HG02852 (cell line): ENCODE measurements at regions not wholly inside any gene's neighbourhood (a gene's known extent, or its start where the extent isn't known, plus 50 kb on each side); places are given as distances from the start of the nearest gene placed in this dataset.
"Not testable (repeated sequence)": the region's sequence is repeated elsewhere in the genome, so short reads cannot be mapped to it uniquely, and the experiment has no call there.

Experiments used
- ATAC-seq: cut with Tn5 transposase; IDR thresholded peaks from one replicate; pipeline ENCODE4 v1.9.1; 2021; ENCODE audit warnings: mild to moderate bottlenecking, moderate library complexity; ENCODE audit not compliant: unreplicated experiment

DNA sequence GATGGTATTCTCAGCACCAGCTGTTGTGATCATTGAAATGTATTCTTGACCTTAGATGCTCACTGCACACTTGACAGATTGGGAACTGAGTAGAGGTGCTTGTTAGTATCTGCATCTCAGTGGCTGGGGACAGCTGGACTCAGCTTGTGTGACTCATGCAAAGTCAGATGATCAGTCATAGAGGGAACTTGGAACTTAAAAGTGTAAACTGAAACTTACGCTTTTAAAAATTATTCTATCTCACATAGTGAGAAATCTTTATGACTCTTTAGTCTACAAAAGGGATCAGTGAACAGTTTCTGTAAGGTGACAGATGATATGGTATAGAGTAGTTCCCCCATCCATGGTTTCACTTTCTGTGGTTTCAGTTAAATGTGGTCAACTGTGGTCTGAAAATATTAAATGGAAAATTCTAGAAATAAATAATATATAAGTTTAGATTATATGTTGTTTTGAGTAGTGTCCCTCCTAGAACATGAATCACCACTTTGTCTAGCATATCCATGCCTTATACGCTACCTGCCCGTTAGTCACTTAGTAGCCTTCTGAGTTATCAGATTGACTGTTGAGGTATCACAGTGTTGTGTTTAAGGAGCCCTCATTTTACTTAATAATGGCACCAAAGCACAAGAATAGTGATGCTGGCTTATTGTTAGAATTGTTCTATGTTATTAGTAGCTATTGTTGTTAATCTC is 135.6 kb upstream of the ZNF658 start:
- ATAC-seq: peak; percentile 99

DNA sequence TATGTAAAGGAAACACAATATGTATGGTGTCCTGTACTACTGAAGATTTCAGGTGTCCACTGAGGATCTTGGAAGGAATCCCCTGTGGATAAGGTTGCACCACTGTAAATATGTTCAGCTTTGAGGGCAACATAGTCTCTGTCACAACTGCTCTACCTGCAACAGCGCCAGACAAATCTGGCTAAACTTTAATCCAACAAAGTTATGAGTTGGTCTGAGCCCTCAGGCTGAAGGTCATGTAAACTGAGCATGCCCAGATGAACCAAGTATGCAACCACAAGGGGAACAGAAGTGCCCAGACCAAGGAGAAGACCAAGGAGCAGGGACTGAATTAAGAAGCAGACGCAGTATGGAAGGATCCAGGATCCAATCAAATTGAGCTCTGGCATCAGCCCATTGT is 135.0 kb upstream of the ZNF658 start:
- not testable (repeated sequence) for ATAC-seq

DNA sequence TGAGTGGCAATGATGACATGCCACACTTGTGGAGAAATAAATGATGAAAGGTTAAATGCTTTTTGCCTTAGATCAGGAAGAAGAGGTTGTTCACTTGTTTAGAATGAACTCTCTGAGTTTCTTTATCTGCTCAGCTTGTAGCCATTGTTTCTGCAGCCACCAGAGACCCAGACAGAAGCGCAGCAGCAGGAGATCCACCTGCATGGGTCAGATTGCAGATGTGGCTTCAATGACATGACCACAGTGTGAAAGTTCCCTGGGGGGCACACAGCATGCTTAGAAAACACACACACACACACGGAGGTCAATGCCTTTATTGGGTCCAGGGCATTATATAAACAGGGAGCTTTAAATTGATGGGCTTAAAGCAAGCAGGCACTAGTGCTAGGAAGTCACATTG is 129.0 kb upstream of the ZNF658 start:
- ATAC-seq: not testable (repeated sequence)

DNA sequence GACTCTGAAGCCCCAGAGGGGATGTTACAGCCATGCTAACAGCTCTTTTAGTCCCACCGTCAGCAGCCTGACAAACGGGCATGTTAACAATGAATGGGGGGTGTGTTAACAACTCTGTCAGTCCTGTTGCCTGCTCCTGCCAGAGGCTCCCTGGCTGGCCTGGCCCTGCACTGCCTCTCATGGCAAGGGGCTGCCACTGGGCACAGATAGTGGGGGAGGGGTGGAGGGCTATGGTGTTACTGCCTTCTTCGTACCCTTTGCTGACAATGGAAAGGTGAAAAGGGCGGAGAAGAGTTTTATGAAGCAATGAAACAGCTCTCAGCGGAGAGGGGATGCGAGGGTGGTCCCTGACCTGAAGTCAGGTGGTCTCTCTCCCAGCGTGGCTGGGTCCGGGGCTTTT is 125.9 kb upstream of the ZNF658 start:
- not testable (repeated sequence) for ATAC-seq

DNA sequence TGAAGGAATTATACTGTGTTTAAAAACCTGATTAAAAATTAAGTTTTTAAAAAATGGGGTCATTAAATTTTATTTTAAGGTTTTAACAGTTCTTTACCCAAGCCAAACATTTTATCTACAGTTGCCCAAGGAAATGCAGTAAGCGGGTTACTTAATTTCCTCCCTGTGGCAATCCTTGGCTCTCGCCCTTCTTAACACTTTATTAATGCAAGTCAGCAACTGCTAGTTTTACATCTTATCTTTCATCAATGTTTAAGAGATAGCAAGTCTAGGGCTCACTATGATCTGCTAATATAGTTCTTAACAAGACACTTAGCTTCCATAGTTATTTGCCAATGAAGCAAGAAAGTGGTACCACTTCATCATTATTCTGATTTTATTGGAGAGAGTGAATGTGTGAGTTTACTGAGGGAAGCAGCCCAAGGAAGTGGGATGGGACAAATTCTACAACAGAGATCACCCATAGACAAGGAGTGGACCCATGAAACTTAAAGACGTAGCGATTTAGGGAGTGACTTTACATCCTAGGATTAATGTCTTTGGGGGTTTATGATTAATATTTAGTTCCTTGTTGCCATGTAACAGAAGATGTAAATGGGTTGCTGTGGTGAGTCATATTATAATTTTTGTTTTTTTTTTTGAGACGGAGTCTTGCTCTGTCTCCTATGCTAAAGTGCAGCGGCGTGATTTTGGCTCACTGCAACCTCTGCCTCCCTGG is 120.4 kb upstream of the ZNF658 start:
- not testable (repeated sequence) for ATAC-seq

DNA sequence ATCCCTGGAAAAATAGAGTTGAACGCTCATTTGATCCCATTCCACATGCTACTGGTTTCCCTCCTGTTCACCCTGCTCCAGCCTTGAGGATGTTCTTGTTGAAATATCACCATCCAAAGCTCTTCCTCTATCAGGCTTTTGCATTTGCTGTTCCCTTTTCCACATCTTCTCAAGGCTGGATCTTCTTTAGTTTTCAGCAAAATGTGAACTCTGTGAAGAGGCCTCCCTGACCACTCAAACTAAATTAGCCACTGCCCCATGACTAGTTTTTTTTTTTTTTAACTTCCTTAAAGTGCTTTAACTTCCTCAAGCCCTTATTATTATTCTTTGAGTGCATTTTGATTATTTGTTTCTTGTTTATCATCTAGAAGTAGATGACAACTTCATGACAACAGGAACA is 119.3 kb upstream of the ZNF658 start:
- not testable (repeated sequence) for ATAC-seq

DNA sequence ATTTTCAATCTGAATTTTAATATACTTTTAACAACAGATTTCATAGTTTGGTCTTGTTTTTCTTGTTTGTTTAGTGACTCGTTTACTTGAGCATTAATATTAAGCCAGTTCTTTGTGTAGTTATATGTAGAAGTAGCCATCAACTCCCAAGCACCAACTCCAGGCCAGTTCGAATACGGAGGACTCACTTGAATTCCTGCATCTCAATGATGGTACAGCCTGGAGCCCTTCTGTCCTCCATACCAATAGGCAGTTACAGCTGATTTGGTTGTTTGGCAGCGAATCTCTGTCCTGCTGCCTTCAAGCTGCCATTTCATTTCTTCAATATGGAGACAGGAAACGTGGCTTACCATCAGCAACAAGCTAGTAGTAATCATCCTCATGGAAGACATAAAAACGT is 118.5 kb upstream of the ZNF658 start:
- not testable (repeated sequence) for ATAC-seq

DNA sequence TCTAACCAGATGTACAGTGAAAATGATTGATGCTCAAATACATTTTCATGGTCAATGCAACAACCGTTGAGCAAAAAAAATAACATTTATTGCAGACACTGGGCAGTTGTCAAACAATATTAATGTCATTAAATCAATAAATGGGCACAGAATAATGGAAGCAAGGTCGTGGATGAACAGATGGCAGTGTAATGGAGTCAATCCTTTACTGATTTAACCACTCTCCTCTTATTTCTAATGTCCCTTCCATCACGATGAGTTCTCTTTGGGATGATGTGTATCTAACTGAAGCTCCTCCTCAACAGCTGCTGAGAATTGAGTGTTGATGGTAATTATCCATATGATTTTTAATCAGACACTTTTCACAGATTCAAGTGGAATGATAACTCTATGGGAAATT is 114.9 kb upstream of the ZNF658 start:
- ATAC-seq: not testable (repeated sequence)

DNA sequence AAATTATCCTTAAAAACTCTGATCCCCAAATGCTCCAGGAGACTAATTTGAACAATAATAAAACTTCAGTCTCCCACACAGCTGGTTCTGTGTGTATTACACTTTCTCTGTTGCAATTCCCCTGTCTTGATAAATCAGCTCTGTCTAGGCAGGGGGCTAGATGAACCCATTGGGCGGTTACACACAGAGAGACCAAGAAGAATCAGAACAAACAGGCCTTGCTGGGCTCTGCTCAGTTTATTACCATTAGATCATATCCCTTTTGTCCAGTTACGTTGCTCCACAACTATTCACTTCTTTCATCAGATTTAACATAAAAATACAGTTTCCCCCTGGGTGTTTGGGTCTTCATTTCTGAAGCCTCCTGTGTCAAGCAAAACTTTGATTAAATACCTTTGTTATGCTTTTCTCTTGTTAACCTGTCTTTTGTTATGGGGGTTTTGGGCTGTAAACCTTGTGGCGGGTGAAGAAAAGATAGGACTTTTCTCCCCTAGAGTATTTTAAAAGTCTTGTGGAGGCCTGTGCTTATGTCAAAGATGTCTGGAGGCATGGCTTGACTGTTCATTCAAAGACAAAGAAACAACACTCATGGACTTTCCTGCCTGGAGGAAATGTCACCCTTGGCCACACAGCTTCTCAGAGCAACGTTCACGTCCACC is 109.3 kb upstream of the ZNF658 start:
- ATAC-seq: not testable (repeated sequence)

DNA sequence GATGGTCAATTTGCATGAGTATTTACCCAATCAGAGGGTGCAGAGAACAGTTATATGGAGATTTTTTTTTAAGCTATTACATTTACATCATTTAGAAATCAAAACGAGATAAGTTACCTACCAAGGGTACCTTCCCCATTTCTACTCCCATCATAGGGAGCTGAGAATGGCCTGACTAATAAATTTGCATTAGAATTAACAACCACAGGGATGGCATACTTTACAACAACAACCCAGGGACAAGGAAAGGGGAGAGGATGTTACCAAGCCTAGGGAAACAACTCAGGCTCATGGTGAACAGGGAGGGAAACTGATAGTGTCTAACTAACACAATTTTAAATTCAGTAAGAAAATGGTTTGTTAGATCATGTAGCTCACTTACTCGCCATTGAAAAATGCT is 105.8 kb upstream of the ZNF658 start:
- ATAC-seq: not testable (repeated sequence)

DNA sequence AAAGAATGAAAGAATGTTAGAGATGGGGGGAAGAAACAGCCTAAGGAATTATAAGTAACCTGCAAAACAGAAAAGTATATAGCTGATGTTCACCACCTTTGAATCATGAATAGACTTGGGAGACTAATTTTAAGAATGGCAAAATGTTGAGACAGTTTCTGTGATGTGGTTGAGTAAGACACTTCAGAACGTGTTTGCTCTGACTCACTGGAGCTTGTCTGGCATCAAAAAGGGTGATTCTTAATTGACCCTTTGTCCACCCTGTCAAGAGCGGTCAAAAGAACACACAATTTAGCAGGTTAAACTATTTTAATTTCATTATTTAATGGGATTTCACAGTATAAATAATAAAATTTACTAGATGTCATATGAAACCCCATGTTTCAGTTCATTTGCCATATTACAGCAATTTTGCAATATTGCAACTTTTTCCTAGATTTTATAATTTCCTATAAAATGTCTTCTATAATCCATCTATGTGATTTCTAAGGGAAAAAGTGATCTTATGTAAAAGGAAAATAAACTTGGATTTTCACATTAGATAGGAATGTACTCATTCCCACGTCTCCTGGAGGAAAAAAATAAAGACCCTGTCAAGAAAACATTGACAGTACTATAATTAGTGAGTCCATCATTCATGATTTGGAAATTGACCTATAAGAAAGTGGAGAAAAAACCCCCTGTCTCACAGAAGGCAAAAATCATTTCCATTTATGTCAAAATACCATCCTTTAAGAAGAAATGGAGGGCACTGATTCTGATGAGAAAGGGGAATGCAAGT is 104.6 kb upstream of the ZNF658 start:
- not testable (repeated sequence) for ATAC-seq

DNA sequence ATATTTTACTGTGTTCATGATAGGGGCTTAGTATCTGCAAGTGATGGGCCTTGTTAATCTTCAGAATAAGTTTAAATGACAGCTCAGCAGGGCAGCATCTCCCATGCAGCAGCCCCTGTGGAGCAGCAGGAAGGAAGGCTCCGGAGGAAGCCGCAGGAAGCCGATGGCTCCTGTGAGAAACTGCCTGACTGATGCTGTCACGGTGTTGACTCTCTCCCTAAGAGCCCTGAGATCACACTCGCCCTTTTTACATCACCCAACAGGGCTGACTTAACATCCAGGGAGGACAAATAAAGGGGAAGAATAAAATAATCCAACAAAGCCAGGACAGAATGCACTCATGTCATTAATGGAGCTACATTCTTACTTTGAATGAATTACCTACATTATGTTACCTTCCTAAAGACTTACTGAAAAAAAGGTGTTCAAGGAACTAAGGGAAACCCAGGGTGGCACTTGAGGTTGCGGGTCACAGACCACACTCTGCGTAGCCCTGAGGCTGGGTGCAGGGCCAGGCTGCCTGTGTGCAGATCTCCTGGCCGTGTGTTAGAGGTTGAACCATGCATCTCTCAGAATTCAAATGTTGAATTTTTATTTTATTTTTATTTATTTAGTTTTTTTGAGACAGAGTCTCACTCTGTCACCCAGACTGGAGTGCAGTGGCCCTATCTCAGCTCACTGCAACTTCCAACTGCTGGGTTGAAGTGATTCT is 102.5 kb upstream of the ZNF658 start:
- not testable (repeated sequence) for ATAC-seq

DNA sequence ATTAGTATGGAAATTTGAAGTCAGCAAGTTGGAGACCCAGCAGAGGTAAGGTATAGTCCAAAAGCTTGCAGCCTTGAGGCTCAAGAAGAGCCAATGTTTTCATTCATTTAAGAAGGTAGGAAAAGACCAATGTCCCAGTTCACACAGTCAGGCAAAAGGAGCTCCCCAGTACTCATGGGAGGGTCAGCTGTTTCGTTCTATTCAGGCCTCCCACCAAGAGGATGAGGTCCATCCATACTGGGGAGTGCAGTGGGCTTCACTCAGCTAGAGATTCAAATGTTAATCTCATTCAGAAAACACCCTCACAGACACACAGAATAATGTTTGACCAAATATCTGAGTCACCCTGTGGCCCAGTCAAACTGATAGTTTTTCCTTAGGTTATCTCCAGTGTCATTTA is 96.9 kb upstream of the ZNF658 start:
- ATAC-seq: not testable (repeated sequence)

DNA sequence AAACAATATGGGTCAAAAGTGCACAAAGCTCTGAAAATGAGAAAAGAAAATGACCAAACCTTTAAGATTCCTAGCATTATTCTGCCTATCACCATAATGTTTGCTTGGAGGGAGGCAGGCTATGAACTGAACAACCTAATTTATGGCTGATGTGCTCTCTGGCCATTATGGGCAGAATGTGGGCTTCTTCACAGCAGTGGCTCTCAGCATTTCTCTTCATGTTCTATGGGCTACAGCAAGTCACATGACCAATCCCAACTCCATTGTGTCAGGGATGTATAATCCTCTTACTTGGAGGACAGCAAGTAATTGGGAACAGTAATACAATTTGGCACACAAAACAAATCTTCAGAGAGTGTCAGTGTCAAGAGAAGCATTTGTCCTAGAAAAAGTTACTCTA is 90.3 kb upstream of the ZNF658 start:
- ATAC-seq: not testable (repeated sequence)

DNA sequence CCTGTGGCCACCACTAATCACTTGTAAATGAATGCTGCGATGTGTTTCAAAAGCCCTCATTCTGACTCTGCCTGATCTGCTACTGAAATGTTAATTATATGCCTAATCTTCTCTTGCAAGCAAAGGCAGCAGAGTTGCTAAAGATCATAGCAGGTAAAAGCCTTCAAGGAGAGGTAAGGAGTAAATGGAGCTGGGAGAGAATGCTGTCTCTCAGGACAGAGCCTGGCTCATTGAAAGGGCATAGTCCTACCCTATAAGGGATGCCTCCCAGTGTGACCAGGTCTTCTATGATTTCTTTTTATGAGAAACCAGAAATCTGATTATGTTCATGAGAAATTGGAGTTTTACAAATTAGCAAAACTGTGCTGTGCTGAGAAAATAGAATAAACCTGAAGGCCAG is 88.2 kb upstream of the ZNF658 start:
- not testable (repeated sequence) for ATAC-seq

DNA sequence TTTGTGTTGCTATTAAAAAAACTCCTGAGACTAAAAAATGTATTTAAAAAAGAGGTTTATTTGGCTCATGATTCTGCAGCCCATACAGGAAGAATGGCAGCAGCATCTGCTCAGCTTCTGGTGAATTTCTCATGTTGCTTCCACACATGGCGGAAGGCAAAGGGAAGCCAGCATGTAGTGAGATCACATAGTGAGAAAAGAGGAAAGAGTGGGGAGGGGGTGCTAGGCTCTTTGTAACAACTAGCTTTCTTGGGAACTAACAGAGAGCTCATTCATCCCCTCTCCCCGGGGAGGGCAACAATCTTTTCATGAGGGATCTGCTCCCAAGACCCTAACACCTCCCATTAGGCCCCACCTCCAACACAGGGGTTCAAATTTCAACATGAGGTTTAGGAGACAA is 87.6 kb upstream of the ZNF658 start:
- ATAC-seq: not testable (repeated sequence)

DNA sequence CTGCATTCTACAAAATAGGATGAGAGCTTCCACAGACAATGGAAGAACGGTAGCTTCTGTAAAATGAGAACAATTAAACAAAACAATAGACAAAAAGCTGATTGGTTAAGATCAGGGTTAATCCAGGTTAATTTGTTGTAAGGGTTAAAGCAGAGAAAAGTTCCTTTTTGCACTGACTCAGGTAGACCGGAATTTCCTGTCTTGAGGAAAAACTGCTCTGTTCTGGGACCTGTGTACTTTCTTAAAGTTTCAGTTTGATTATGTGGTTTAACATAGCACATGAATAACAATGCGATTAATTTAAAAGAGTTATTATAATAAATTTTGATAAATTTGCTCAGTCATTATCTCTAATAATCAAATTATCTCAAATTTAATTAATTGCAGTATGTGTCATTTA is 86.5 kb upstream of the ZNF658 start:
- not testable (repeated sequence) for ATAC-seq

DNA sequence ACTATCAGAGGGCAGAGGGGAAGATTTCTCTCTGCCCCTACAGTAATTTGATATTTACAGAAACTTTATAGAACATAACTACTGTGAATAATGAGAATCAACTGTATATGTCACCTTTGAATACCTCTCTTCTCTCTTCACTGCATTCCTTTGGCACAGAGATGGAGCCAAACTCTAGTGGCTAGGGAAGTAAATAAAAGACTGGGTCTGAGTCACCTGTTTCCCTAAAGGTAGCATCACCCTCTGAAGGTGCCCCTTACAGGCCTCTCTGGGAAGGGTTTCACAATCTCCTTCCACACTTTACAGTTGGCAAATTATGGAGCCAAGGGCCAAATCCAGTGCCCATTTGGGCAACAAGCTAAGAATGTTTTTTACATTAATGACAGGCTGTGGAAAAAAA is 81.0 kb upstream of the ZNF658 start:
- ATAC-seq: not testable (repeated sequence)

DNA sequence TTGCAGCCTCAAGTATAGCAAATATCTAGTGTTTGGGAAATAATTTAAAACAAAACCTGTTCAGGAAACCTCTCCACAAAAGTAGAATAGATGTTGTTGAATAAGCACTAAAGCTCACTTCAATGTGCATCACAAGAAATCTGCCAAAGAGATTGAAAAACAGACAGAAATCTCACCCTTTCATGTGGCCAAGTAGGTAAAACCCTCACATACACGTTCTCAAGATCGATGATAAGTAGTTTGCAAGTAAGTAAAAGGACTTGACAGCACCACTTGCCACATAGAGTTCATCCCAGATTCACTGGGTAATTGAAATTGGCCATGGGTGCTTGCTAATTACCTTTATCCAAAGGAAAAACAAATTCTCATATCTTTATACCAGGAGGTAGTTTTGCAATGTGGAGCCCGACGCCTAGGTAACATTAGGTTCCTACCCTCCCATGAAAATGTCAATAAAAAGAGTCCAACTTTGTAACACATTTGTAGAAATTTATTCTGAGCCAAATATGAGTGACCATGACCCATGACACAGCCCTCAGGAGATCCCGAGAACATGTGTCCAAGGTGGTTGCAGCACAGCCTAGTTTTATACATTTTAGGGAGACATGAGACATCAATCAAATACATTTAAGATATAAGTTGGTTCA is 80.4 kb upstream of the ZNF658 start:
- ATAC-seq: not testable (repeated sequence)

DNA sequence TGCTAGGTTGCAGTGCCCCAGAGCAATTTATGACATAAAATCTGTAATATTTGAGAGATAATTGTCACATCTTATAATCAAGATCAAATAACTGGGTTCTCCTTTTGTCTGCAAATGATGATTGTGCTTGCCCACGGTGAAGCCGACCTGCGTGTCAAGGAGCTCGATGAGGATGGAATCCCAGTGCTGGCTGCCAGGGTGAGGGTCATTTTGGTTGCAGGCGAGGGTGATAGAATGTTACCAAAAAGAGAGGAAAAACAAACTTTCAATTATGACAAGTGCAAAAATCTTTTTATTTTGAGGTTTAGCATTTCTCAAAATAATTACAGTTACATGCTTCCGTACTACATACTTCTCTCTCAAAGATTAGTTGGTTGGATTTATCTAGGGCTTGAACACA is 76.4 kb upstream of the ZNF658 start:
- ATAC-seq: not testable (repeated sequence)
